Transverse colon (tissue), 4 donors: ENCODE measurements at regions not wholly inside any gene's neighbourhood (a gene's known extent, or its start where the extent isn't known, plus 50 kb on each side); places are given as distances from the start of the nearest gene placed in this dataset.

ENCODE experiments used
- DNase-seq: peaks from one replicate; pipeline ENCODE4 v3.0.0-alpha.2; 2019
- H3K27ac ChIP-seq, 4 donors: fragments of 200-600 bp; sonication (generic); 2 replicates each; pipeline ENCODE4 v1.5.1; 2016 to 2018; ENCODE audit warnings: inconsistent platforms in 4 of 4
- H3K27me3 ChIP-seq: fragments of 200-600 bp; sonication (generic); 2 replicates; pipeline ENCODE4 v1.5.1; 2017; ENCODE audit warnings: inconsistent platforms
- H3K36me3 ChIP-seq, 4 donors: fragments of 200-600 bp; sonication (generic); 2 replicates each; pipeline ENCODE4 v1.5.1; 2017 to 2019; ENCODE audit warnings: inconsistent platforms in 4 of 4
- H3K4me1 ChIP-seq, 4 donors: fragments of 200-600 bp; sonication (generic); 2 replicates each; pipeline ENCODE4 v1.5.1; 2017 to 2020; ENCODE audit warnings: inconsistent platforms in 4 of 4
- H3K4me3 ChIP-seq, 4 donors: fragments of 200-600 bp; sonication (generic); 1 replicate in 1 of 4; 2 replicates in 3 of 4; pipeline versions ENCODE4 v1.5.1 to v1.6.1; 2017 to 2019; ENCODE audit warnings: inconsistent platforms in 4 of 4
- H3K9me3 ChIP-seq, 2 donors: fragments of 200-600 bp; sonication (generic); 2 replicates each; pipeline ENCODE4 v1.5.1; 2017 to 2019; ENCODE audit warnings: inconsistent platforms in 2 of 2
- CTCF ChIP-seq, 5 experiments: fragments of 200-600 bp in 3 of 5; fragments of 450-650 bp in 2 of 5; sonication (generic) in 3 of 5; IDR thresholded peaks; 1 replicate in 2 of 5; 2 replicates in 3 of 5; pipeline ENCODE4 v1.5.1; 2016 to 2017; ENCODE audit warnings: antibody characterized with exemption in 5 of 5, inconsistent platforms in 3 of 5, mild to moderate bottlenecking in 2 of 5, moderate library complexity in 1 of 5
- EP300 ChIP-seq: sonication (generic); formaldehyde crosslinking; IDR thresholded peaks from one replicate; pipeline ENCODE4 v1.6.1; 2017; ENCODE audit warnings: antibody characterized with exemption, low read depth
- POLR2A ChIP-seq: fragments of 450-650 bp; IDR thresholded peaks from one replicate; pipeline ENCODE4 v1.6.1; 2016; ENCODE audit warnings: antibody characterized with exemption, mild to moderate bottlenecking, moderate library complexity
- POLR2AphosphoS5 ChIP-seq, 3 donors: sonication (generic); formaldehyde crosslinking; IDR thresholded peaks; one replicate each; pipeline ENCODE4 v1.6.1; 2016; ENCODE audit warnings: antibody characterized with exemption in 3 of 3
- WGBS, 2 donors: methylation state at CpG; one replicate each; pipeline ENCODE4 v1.1.5; 2018; ENCODE audit warnings: low coverage in 1 of 2; 5-methylcytosine and 5-hydroxymethylcytosine counted together
- in situ Hi-C, 4 donors: fragments of 200-750 bp; cut with MboI; loops; one replicate each; pipeline versions ENCODE4 v1.15.0 to v1.15.1; 2017; ENCODE audit warnings: low sequenced_read_pairs in 3 of 4, low pct_ligation_motif_present in 1 of 4, low pct_unique_long_range_greater_than_20kb in 1 of 4
- intact Hi-C: fragments of 100-400 bp; cut with DNase I; formaldehyde crosslinking; loops from one replicate; pipeline ENCODE4 v1.15.1; 2023; ENCODE audit warnings: low total_unique reads

DNA sequence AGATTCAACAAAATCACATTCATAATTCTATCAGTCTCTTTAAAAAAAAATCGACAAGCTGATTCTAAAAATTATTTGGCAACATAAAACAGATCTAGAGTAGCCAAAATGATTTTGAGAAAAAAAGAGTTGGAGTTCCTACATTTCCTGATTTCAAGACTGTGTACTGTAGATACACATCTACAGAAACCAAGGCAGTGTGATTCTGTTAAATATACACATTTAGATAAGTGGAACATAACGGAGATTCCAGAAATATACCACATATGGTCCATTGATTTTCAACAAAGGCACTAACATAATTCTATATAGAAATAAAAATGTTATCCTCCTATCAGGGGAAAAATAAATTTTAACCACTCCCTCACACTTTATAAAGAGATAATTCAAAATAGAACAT lies 467.0 kb downstream of the ADRA2A start:
- H3K36me3 ChIP-seq = no peaks in the 10 kb centered on the region
- in situ Hi-C loops = no loop called here
- H3K4me3 ChIP-seq = no peak overlapping the region
- 64 to 78% methylated on average over 2 of the region's 2 CpGs for WGBS, 2 donors
- no peak for TF ChIP-seq POLR2A
- no peak for TF ChIP-seq POLR2AphosphoS5 (IDR thresholded peaks at IDR 0.05)
- no peak for TF ChIP-seq CTCF (IDR thresholded peaks at IDR 0.05)
- no peak for TF ChIP-seq EP300
- no peaks in the 10 kb centered on the region for H3K27me3 ChIP-seq
- intact Hi-C loops = no loop called here
- H3K9me3 ChIP-seq = no peaks in the 10 kb centered on the region
- no peak overlapping the region for H3K27ac ChIP-seq
- no peak for DNase-seq
- H3K4me1 ChIP-seq = no peaks in the 10 kb centered on the region

GRCh38 chr10:111545861-111546605 lies 469.2 kb downstream of the ADRA2A start:
- Histone ChIP-seq H3K4me3 (no peak overlapping the region), H3K27ac (no peak overlapping the region), H3K27me3 (no peaks in the 10 kb centered on the region), H3K9me3 (no peaks in the 10 kb centered on the region), H3K4me1 (no peaks in the 10 kb centered on the region), H3K36me3 (no peaks in the 10 kb centered on the region)
- no peak for DNase-seq
- 75 to 92% methylated on average over 2 to 4 of the region's 4 CpGs for WGBS, 2 donors
- in situ Hi-C loops (no loop called here), intact Hi-C loops (no loop called here)
- TF ChIP-seq CTCF (IDR thresholded peaks at IDR 0.05) (no peak), EP300 (no peak), POLR2AphosphoS5 (IDR thresholded peaks at IDR 0.05) (no peak), POLR2A (no peak)

GRCh38 chr10:111548084-111548726 lies 471.4 kb downstream of the ADRA2A start:
- Histone ChIP-seq H3K27ac (no peak overlapping the region), H3K4me3 (no peak overlapping the region), H3K9me3 (no peaks in the 10 kb centered on the region), H3K36me3 (no peaks in the 10 kb centered on the region), H3K27me3 (no peaks in the 10 kb centered on the region), H3K4me1 (no peaks in the 10 kb centered on the region)
- 88 to 92% methylated on average over 1 of the region's 1 CpG for WGBS, 2 donors
- TF ChIP-seq EP300 (no peak), CTCF (IDR thresholded peaks at IDR 0.05) (no peak), POLR2A (no peak), POLR2AphosphoS5 (IDR thresholded peaks at IDR 0.05) (no peak)
- in situ Hi-C loops (no loop called here), intact Hi-C loops (no loop called here)
- DNase-seq = no peak

DNA sequence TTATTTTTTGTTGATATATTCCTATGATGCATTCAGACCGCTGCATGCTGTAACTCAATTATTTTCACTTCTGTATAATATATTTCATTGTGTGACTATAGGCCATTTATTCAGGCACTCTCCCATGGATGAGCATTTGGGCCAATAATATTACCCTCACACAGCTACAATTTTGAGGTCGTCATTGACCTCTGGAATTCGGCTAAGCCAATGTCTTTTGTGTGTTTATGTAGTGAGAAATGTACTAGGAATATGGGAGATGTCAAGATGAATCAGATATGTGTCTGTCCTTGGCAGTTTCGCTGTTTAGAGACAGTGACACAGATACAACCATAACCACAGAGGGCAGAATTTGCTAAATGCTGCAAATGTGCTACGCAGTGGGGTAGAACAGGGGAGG lies 474.2 kb downstream of the ADRA2A start:
- Histone ChIP-seq H3K4me3 (no peak overlapping the region), H3K4me1 (no peaks in the 10 kb centered on the region), H3K27ac (no peak overlapping the region), H3K36me3 (no peaks in the 10 kb centered on the region), H3K27me3 (no peaks in the 10 kb centered on the region), H3K9me3 (no peaks in the 10 kb centered on the region)
- in situ Hi-C loops = no loop called here
- no peak for TF ChIP-seq CTCF (IDR thresholded peaks at IDR 0.05)
- no peak for TF ChIP-seq EP300
- TF ChIP-seq POLR2AphosphoS5 (IDR thresholded peaks at IDR 0.05) = no peak
- TF ChIP-seq POLR2A = no peak
- intact Hi-C loops = no loop called here
- DNase-seq = no peak
- 81 to 86% methylated on average over 5 of the region's 5 CpGs for WGBS, 2 donors
